ENCODE measurements at regions not wholly inside any gene's neighbourhood (a gene's known extent, or its start where the extent isn't known, plus 50 kb on each side); places are given as distances from the start of the nearest gene placed in this dataset.

GRCh38 chr2:196441527-196441926 lies 198.0 kb upstream of the CCDC150 start:
- no peak overlapping the region for H2BK20ac ChIP-seq (ENCODE audit: low read depth, low read length, poor library complexity, severe bottlenecking)
- H4K91ac ChIP-seq (ENCODE audit: insufficient read length, low read depth, low read length): no peak overlapping the region
- no peak overlapping the region for H2BK120ac ChIP-seq (ENCODE audit: low read depth, low read length, poor library complexity, severe bottlenecking)
- Mint-ChIP-seq H3K4me1 (no peaks in the 10 kb centered on the region), H3K36me3 (ENCODE audit: insufficient read depth in 1 of 3, low read depth in 3 of 3) (no peaks in the 10 kb centered on the region), H3K27me3 (ENCODE audit: low read depth) (no peaks in the 10 kb centered on the region), H3K4me3 (no peak overlapping the region), H3K27ac (no peak overlapping the region), H3K9me3 (no peaks in the 10 kb centered on the region)
- no peak overlapping the region for H2AFZ ChIP-seq (ENCODE audit: low read length)
- no peak overlapping the region for H2BK5ac ChIP-seq (ENCODE audit: insufficient read length, low read length)
- no peaks in the 10 kb centered on the region for H3K9me3 ChIP-seq (ENCODE audit: control insufficient read depth, low read depth, low read length)
- H4K20me1 ChIP-seq (ENCODE audit: control insufficient read depth, insufficient read depth, insufficient read length): no peaks in the 10 kb centered on the region
- no CpG with 5 or more reads among the region's 2 CpGs for WGBS (ENCODE audit: extremely low coverage, insufficient read length, low lambda C conversion rate)
- H3K4me1 ChIP-seq (ENCODE audit: insufficient read depth, low read length): no peaks in the 10 kb centered on the region
- no peak overlapping the region for H3K18ac ChIP-seq (ENCODE audit: insufficient read length, low read depth, low read length)
- H2BK15ac ChIP-seq (ENCODE audit: low read depth, low read length): no peak overlapping the region
- H3K56ac ChIP-seq (ENCODE audit: insufficient read length, low read depth, low read length): no peak overlapping the region
- TF ChIP-seq CTCF (conservative IDR thresholded peaks at IDR 0.05): no peak
- H3T11ph ChIP-seq (ENCODE audit: low read length): no peak overlapping the region
- no peak overlapping the region for H2BK12ac ChIP-seq (ENCODE audit: insufficient read length, low read depth, low read length)
- H3K14ac ChIP-seq (ENCODE audit: insufficient read depth, low read length): no peak overlapping the region
- no peak for DNase-seq
- no peaks in the 10 kb centered on the region for H3K23me2 ChIP-seq (ENCODE audit: insufficient read length, low read depth, low read length, poor library complexity, severe bottlenecking)
- H3K79me2 ChIP-seq (ENCODE audit: insufficient read depth, low read length): no peaks in the 10 kb centered on the region
- H4K8ac ChIP-seq (replicated peaks; ENCODE audit: insufficient read length, low read depth, low read length): no peak overlapping the region
- no peak overlapping the region for H3K27ac ChIP-seq (ENCODE audit: insufficient read length, low read depth, low read length)
- no peak overlapping the region for H3K4me2 ChIP-seq (ENCODE audit: insufficient read depth, insufficient read length, low read length)
- no peak overlapping the region for H3K9ac ChIP-seq (ENCODE audit: extremely low read depth, insufficient read length, low read length)
- no peak overlapping the region for H4K5ac ChIP-seq (ENCODE audit: insufficient read length, low read depth, low read length)
- no peak overlapping the region for H3K4ac ChIP-seq (ENCODE audit: low read depth, low read length)
- H2AK5ac ChIP-seq (ENCODE audit: insufficient read length, low read length): no peak overlapping the region
- no peaks in the 10 kb centered on the region for H3K27me3 ChIP-seq (ENCODE audit: insufficient read depth, low read length)
- H3K23ac ChIP-seq (ENCODE audit: insufficient read length, low read depth, low read length): no peak overlapping the region
- no peaks in the 10 kb centered on the region for H3K79me1 ChIP-seq (ENCODE audit: insufficient read depth, low read depth, low read length, poor library complexity, severe bottlenecking)

Data from H9 (cell line).